ENCODE measurements at regions not wholly inside any gene's neighbourhood (a gene's known extent, or its start where the extent isn't known, plus 50 kb on each side); places are given as distances from the start of the nearest gene placed in this dataset.

- BruUV-seq (replicated peaks): no TSS peak
- FAIRE-seq: no peak
- Histone ChIP-seq H3K27ac (ENCODE audit: extremely low read depth, low read depth, low read length) (no peak overlapping the region), H3K9ac (ENCODE audit: insufficient read depth in 1 of 2, low read depth in 2 of 2, low read length in 2 of 2) (no peak overlapping the region), H3K9me3 (replicated peaks; ENCODE audit: control insufficient read depth, insufficient read depth, low read depth, low read length) (no peaks in the 10 kb centered on the region), H3K79me2 (ENCODE audit: control insufficient read depth, insufficient read depth, low read length) (no peaks in the 10 kb centered on the region), H3K4me2 (ENCODE audit: insufficient read depth, low read length) (no peak overlapping the region), H3K36me3 (ENCODE audit: control insufficient read depth, insufficient read depth, low read length) (no peaks in the 10 kb centered on the region), H3K27me3 (ENCODE audit: control insufficient read depth in 2 of 2, insufficient read depth in 2 of 2, low read length in 2 of 2) (no peaks in the 10 kb centered on the region), H3K9me1 (ENCODE audit: control insufficient read depth, insufficient read depth, low read length) (no peaks in the 10 kb centered on the region), H2AFZ (ENCODE audit: low read depth, low read length) (no peak overlapping the region), H4K20me1 (replicated peaks; ENCODE audit: control insufficient read depth, insufficient read depth, low read length) (no peaks in the 10 kb centered on the region), H3K4me3 (no peak overlapping the region), H3K4me1 (replicated peaks in 1 of 2; ENCODE audit: control insufficient read depth in 2 of 2, insufficient read depth in 2 of 2, low read length in 2 of 2) (no peaks in the 10 kb centered on the region)
- in situ Hi-C loops (cut with MboI) (no loop called here), intact Hi-C loops (cut with micrococcal nuclease) (no loop called here)
- no peak for TF ChIP-seq AFF1 (IDR thresholded peaks at IDR 0.05; ENCODE audit: low read depth in 1 of 2, partially characterized antibody in 2 of 2)
- TF ChIP-seq ZNF41 (CRISPR knock-in tag; conservative IDR thresholded peaks at IDR 0.05): no peak
- ATAC-seq: no peak
- WGBS (ENCODE audit: insufficient coverage, low coverage, missing lambda C conversion rate): 2% methylated on average over 4 of the region's 4 CpGs
- ChIA-PET CTCF (ENCODE audit: low intra/inter-chr PET ratio) (no interaction called here), POLR2A (no interaction called here)
- DNase-seq (ENCODE audit: extremely low read depth in 1 of 4, low spot score in 3 of 4): no peak
These were observed 182.0 kb downstream of the UXS1 start for GRCh38 chr2:106012001-106012590.
